NCI-H2196 (cell line): ENCODE measurements at regions not wholly inside any gene's neighbourhood (a gene's known extent, or its start where the extent isn't known, plus 50 kb on each side); places are given as distances from the start of the nearest gene placed in this dataset.
"Not testable (repeated sequence)": the region's sequence is repeated elsewhere in the genome, so short reads cannot be mapped to it uniquely, and the experiment has no call there.

Experiments used
- DNase-seq: peaks from one replicate; lab custom pipeline; 2025; ENCODE audit not compliant: unreplicated experiment; lab: John Stamatoyannopoulos, UW

DNA sequence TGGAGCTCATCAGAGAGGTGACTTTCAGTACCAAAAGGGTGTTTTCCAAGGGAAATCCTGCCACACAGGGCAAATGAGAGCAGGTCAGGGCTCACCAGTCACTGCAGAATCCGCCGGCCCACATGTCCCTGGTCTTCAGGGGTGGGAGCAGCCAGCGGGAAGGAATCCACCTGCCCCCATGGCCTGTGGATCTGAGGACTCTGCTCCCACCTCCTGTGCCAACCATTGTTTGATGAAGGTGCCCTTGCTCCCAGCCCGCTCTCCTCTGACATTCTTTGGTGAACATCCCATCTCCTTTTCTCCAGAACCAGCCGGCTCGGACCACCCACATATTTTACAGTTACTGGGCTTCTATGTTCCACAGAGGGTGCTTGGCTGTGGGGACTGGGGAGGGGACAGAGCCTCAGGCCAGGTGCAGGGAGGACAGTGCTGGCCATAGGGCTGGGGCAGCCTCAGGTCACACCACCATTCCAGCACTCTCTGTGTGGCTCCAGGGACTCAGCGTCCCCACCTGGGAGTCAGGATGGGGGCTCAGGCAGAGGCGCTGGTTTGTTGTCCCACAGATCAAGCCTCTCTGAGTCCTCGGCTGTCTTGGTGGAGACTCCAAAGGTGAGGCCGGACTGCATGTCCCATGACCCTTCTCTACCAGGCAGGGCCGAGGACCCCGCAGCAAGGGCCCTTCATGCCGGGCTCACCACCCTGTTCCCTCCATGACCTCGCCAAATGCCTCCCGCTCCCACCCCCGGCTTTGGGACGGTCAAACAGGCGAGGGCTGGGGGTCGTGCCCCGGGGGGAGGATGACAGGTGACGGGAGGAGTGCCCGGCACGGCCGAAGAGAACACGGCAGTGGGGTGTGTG lies 183.2 kb upstream of the ZNF469 start:
- not testable (repeated sequence) for DNase-seq

DNA sequence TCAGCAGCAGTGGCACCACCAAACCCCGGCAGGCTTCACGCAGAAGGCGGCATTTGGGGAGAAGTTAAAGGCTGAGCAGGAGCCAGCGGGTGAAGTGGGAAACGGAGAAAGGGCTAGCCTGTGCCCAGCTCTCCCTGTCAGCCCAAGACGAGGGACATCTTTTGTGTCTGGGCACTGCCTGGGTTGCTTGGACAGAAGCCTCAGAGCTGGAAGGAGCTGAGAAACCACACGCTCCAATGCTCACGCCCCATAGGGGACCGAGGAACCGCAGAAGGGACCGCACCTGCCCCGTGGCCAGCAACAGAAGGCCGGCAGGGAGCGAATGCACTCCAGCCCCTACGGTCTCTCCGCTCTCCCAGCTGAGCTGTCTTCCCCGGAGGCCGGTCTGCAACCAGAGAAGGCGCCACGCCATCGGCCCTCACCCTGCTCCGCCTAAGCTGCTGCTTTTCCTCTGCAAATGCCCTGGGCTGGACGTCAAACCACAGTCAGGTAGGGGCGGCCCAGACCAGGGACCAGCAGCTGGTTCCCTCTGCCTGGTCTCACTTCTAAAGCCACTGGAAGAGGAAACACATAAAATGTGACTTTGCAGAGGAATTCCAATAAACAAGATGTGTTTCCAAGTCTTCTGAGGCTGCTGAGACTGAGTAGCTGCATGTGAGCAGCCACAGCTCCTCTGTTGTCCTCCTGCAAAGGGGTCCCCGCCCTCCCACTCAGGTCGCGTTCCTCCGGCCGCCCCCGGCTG lies 182.4 kb upstream of the ZNF469 start:
- not testable (repeated sequence) for DNase-seq

DNA sequence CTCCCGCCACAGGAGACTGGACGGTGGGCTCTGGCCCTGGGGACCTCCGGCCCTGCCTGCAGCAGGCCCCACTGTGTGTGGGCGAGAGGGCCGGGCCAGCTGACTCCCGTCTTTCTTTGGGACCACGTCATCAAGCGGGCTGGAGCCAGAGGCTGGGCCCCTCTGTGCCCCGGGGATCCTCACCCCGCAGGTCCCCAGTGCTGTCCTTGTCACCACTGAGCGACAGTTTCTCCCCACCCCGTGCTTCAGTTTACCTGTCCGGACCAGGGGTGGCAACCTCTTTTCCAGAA lies 181.9 kb upstream of the ZNF469 start:
- no peak for DNase-seq

DNA sequence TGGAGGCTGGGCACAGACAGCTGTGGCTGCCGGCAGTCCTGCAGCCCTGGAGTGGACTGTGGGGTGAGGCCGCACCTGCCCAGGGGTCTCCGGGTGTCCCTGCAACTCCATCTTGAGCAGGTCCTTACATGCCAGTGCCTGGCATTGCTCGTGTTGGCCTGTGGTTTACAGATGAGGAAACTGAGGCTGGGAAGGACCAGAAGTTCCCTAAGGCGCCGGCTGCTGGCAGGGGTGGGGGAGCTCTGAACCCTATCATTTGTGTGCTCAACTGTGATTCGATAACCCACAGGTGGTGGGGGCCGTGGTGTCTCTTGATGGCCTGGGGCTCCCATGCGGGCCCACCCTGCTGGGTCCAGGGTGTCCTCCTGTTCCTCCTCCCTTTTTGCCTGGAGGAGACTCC lies 181.1 kb upstream of the ZNF469 start:
- not testable (repeated sequence) for DNase-seq

DNA sequence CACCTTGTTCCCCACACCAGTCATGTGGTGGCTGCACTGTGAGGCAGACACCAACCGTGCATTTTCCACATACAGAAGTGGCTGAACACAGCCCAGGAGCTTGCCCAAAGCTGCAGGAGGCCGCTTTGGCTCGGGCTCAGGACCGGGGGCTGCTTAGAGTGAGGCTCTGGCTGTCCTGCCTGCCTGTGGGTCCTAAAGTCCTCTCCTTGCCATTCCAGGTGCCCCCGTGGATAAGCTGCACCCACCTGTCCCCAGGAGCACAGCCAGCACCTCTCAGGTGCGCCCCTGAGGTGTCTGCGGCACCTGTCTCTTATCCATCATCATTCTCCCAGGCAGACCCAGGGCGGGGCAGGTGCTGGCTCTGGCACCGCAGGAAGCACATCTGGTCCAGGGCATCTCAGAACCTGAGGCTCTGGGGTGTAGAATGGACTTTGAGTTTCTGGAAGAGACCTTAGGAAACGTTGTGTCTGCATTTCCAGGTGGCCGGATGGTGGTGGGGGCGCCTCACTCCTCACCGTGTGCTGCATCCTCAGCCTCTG lies 180.5 kb upstream of the ZNF469 start:
- no peak for DNase-seq

DNA sequence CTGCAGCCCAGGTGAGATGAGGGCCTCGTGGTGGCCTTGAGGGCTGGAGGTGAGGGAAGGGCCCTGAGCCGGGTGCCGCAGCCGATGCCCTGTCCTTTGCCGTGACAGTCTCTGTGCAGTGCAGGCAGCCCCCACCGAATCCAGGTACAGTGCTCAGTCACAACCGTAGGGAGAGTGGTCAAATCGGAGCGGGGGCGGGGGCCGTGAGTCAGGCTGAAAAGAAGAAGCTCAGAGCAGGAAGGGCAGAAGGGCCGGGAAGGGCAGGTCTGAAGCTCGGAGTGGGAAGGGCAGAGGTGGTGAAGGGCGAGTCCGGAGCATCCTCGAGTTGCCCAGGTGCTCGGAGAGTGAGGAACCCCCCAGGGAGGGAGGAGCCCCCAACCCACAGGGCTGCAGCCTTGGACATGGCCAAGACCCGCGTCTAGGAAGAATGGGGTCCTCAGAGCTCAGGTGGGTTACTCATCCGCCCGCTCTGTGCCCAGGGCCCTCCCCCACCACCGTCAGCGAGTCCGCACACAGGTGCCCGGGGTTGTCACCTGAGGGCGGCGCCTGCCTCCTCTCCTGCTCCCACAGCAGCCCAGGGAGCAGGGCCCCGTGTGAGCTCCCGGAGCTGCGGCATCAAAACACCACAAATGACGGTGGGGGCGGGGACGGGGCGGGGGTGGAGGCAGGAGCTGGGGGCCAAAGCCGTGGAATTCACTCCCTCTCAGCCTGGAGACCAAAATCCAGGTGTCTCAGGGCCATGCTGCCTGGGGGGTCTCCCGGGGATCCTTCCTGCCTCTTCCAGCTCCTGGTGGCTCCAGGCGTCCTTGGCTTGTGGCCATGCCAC lies 179.7 kb upstream of the ZNF469 start:
- not testable (repeated sequence) for DNase-seq

DNA sequence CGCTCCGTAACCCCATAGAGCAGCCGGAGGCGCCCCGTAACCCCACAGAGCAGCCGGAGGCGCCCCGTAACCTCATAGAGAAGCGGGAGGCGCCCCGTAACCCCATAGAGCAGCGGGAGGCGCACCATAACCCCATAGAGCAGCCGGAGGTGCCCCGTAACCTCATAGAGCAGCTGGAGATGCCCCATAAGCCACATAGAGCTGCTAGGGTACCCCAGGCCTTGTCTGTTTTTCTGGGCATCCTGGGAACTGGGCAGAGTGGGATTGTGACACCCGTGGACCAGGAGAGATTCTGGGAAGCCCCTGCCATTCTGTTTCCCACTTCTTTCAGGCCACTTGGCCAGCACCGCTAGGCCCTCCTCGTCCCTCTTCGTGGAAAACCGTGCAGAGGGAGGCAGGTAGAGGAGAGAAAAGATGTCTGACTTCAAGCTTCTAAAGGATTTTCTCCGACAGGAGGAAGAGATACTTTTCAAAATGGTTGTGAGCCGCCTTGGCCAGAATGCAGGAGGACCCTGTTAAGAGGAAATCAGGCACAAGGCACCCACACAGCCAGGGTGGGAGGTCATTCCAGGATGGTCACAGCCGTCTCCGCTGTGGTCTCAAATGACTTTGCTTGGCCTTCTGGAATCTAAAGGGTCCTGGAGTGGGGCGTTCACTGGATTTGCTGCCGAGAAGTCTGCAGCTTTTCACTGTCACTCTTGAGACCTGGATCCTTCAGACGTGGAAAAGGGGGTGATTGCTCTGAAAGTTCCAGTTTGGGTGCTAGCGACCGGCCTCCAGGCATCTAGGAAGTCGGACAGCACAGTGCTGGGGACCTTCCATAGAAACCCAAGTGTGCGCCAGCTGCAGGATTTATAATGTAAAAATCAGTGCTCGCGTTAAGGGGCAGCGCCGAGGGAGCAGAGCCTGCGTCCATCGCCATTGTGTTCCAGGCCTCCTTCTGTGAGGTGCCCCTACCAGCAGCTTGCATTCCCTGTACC lies 178.3 kb upstream of the ZNF469 start:
- DNase-seq, result not testable (repeated sequence)

DNA sequence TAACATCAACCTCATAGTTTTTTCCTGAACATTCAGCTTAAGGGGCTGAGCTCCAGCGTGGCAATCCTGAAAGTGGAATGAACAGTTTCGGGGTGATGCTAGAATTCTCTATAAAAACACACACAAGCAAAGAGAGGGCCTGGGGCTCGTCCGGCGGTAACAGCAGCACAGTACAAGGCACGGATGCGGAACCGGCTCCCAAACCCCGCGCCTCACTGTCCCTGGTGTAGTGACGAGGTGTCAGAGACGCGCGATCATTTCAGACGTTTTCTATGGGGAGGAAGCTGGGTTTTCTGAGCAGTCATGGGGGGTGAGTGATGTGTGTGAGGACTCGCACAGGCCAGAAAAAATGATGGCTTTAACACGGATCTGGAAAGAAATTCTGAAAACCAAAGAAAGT lies 177.3 kb upstream of the ZNF469 start:
- DNase-seq, result not testable (repeated sequence)

DNA sequence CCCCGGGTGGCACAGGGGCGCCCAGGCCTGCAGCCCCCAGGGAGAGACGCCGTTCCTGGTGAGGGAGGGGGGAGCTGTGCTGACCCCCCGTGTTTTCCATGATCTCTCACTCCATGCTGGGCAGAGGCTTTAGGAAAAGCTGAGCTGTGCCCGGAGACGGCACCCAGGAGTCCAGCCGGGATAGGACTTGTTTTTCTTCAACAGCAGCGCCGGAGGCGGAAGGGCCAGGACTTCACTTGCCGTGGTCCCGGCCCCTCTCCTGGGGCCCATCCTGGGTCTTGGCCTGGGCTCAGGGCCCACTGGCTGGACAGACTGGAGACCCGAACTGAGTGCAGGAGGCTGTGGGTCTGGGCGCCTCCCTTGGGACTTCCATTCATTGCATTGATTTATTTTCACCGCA lies 176.8 kb upstream of the ZNF469 start:
- DNase-seq, result not testable (repeated sequence)

DNA sequence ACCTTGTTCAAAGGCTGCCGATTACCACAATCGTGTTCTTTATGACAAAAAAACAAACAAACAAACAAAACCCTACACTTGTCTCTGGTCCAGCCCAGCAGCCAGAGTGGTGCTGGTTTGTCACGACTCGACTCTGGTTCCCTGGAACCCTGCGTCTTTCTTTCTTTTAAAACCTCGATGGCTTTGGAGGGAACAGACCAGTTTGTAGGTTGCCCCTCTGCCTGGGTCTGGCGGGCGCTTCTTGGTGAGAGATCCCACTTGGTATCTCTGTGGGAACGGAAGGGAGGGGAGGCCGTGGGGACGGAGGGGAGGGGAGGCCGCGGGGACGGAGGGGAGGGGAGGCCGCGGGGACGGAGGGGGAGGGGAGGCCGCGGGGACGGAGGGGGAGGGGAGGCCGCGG lies 176.2 kb upstream of the ZNF469 start:
- not testable (repeated sequence) for DNase-seq

DNA sequence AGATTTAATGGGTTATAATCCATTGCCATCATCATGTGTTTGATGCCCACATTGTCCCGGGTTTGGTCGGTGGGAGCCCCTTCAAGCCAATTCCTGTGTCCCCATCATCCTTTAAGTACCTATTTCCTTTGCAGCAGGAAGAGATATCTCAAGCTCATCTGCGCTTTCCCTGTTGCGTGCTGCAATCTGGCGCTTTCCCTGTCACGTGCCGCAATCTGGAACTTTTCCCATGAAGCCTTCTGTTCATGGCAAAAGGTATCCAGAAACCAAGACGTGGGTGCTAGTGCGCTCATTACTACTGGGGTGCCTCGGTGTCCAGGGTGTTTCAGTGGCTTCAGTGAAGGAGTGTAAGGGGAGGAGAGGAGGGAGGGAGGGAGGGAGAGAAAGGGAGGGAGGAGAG lies 174.6 kb upstream of the ZNF469 start:
- DNase-seq, result no peak

DNA sequence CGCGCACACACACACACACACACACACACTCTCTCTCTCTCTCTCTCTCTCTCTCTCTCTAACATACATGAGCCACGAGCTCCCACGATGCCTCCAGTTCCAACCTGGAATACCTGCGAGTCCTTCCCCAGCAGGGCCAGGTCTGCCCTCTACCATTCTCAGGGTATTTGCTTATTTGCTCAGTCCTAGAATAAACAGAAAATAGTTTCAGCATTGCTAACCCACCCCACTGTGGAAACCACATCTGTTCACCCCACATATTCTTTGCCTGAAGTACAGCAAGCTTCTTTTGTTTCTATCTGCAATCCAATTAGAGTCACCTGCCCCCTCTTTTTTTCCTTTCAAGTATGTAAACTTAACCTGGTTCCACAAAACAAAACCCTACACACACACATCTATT lies 174.0 kb upstream of the ZNF469 start:
- DNase-seq, result not testable (repeated sequence)

DNA sequence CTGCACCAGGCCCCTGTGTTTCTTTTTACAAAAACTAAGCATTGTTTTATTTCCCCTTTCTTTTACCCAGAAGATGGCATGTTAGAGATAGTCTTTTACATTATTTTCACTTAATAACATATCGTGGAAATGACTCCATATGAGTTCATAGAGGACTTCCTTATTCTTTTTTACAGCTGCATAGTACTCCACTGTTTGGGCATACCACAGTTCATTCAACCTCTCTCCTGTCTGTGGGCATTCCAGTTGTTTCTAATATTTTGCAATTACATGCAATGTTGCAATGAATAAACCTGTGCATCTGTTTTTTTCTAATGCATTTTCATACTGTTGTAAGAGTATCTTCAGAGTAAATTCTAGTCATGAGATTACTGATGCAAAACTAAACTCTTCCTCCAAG lies 173.2 kb upstream of the ZNF469 start:
- not testable (repeated sequence) for DNase-seq

DNA sequence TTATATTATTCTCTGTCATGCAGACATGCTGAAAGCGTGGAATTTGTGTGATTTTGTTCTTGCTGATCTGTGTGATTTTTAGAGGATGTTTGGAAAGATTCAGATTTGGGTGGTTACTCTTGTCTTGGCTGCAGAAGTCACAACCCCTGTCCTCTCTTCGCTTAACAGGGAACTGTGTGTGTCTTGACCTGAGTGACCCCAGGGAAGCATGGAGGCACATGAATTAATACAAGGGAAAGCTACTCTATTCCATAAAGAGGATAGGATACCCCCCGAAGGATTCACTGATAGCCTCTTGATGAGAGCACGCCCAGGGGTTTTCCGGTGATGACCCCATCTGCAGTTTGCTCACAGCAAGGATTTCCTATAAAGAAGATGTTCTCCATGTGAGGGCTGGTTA lies 168.8 kb upstream of the ZNF469 start:
- DNase-seq, result not testable (repeated sequence)

DNA sequence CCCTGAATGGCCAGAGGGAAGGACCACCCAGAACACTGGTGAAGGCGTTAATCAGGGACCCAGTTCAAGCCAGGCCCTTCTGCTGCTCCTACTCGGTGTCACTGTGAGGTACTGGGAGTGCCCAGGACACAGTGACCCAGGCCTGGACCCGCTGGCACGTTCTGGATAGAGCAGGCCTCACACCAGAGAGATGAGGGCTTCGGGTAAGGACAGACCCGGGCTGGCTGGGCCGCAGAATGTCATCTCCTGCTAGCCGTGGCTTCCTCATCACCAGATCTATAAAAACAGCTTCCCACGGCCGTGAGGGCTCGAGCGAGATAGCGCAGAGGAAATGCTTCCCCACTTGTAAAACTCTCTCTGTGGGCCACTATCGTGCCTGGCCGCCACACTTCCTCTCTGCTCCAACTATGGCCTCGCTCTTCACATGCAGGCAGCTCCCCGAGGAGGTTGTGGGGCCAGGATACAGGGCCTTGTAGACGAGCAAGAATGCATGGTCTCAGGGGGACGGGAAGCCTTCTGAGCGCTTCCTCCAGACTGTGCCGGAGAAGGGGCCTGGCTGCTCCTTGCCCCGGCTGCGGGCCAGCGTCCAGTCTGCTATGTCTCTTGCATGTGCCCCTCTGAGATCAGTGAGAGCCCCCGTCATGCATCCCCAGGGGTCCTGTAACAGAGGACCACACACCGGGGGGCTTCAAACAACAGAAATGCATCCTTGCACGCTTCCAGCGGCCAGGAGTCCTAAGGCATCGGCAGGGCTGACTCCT lies 161.6 kb upstream of the ZNF469 start:
- not testable (repeated sequence) for DNase-seq

DNA sequence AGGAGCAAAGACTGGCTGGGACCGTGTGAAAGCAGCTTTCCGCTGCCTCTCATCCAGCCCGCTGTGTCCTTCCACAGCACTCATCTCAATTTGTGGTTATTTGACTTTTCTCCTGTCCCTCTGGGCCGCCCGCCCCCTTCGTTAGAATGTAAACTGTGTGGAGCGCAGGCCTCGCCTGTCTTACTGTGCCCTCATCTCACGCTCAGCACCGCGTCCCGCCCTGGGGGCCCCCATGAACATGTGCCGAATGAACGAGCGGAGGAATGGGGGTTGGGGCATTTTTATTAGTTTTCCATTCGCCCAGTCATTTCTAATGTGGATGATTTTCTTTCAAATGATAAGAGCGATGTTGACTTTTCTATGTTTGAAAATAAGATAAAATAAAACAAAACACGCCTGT lies 159.1 kb upstream of the ZNF469 start:
- DNase-seq, result not testable (repeated sequence)

DNA sequence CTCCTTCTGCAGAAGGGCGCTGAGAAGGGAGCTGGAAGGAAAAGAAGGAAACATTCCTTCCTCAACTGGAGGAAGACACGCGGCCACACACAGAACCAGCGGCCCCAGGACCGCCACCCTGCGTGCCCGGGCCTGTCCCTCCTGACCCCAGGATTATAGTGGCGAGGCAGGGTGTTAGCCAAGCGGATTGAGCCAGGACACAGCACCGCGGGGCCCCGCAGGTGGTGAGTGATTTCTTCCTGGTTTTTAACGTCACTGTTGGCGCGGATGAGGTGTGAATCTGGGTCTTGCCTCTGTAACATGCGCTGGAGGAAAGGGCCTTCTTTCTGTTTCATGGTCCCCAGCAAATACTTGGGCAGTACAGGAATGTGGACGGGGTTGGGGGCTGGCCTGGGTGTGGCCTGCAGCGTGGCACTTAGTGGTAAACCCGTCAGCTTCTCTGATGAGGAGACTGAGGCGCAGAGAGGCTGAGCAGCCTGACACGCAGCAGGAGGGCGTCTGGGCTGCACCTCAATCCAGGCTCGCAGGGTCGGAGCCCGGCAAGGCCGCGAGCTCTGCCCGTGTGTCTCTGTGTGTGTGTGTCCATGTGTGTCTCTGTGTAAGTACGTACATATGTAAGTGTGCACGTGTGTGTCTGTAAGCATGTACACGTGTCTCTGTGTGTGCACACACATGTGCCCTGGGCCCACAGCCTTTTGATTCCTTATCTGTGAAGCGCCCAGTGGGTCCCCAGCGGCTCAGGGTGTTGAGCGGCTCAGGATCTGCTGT lies 158.4 kb upstream of the ZNF469 start:
- not testable (repeated sequence) for DNase-seq

DNA sequence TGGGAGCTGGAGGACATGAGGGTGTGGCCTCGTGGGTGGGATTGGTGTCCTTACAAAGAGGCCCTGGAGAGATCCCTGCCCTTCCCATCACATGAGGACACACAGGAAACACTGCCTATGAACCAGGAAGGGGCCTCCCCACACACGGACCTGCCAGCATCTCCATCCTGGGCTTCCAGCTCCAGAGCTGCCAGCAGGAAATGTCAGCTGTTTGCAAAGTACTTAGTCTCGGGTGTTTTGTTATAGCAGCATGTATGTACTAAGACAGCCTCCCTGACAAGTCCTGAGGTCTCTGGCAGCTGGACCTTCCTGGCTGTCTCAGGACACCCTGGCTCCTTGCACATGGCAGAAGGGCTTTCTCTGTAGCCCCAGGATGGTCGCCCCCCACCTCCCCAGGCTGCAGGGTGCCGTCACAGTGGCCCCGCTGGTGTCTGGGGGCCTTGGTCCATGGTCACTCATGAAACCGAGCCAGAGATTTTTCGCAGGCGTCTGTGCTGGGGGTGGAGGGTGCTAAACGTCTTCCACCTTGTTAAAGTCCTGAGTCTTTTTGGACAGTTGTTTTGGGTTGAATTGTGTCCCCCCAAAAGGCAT lies 157.0 kb upstream of the ZNF469 start:
- not testable (repeated sequence) for DNase-seq
